OCI-LY7 (cell line): ENCODE measurements at regions not wholly inside any gene's neighbourhood (a gene's known extent, or its start where the extent isn't known, plus 50 kb on each side); places are given as distances from the start of the nearest gene placed in this dataset.

Source experiments
- BruUV-seq: library from RNA; stranded (reverse); fragments of 400-500 nt; replicated peaks from 2 replicates; lab custom pipeline; 2021; lab: Mats Ljungman, UMichigan
- CTCF ChIA-PET: fragments of 300-600 bp; sonication (Branson Sonifier 250); formaldehyde crosslinking; loops from one replicate; lab custom pipeline; 2022; ENCODE audit warnings: antibody characterized with exemption; ENCODE audit not compliant: unreplicated experiment; lab: Charles Lee
- POLR2A ChIA-PET: fragments of 300-600 bp; sonication (Branson Sonifier 250); formaldehyde crosslinking; loops from one replicate; lab custom pipeline; 2022; ENCODE audit warnings: antibody characterized with exemption; lab: Charles Lee
- DNase-seq: peaks from one replicate; pipeline ENCODE4 v3.0.0-alpha.2; 2015; ENCODE audit warnings: low spot score
- H2AFZ ChIP-seq: fragments of 200-600 bp; sonication (generic), shearing (Covaris generic); 2 replicates; pipeline ENCODE4 v1.6.1; 2014; ENCODE audit warnings: mild to moderate bottlenecking, antibody characterized with exemption, low read length, moderate library complexity
- H3K27ac ChIP-seq: fragments of 200-600 bp; sonication (generic); 2 replicates; pipeline ENCODE4 v1.5.1; 2014; ENCODE audit warnings: mixed run types, low read depth, mild to moderate bottlenecking, moderate library complexity, low read length, inconsistent platforms; ENCODE audit not compliant: poor library complexity, severe bottlenecking
- H3K36me3 ChIP-seq: fragments of 200-600 bp; sonication (generic); 2 replicates; pipeline ENCODE4 v1.6.1; 2014; ENCODE audit warnings: mild to moderate bottlenecking, antibody characterized with exemption, low read length, moderate library complexity, mixed read lengths; ENCODE audit not compliant: insufficient read depth
- H3K4me1 ChIP-seq: fragments of 200-600 bp; sonication (generic); 2 replicates; pipeline ENCODE4 v1.5.1; 2014; ENCODE audit warnings: mild to moderate bottlenecking, low read length; ENCODE audit not compliant: insufficient read depth, poor library complexity, severe bottlenecking
- H3K4me2 ChIP-seq: fragments of 200-600 bp; sonication (generic); 2 replicates; pipeline ENCODE4 v1.6.1; 2014; ENCODE audit warnings: mild to moderate bottlenecking, low read length
- H3K4me3 ChIP-seq: fragments of 200-600 bp; sonication (generic); 2 replicates; pipeline ENCODE4 v1.5.1; 2014; ENCODE audit warnings: mild to moderate bottlenecking, low read depth, low read length; ENCODE audit not compliant: poor library complexity, severe bottlenecking
- H3K79me2 ChIP-seq: fragments of 200-600 bp; sonication (generic); 2 replicates; pipeline ENCODE4 v1.6.1; 2016; ENCODE audit warnings: low read depth, mild to moderate bottlenecking, low read length, moderate library complexity, mixed read lengths; ENCODE audit not compliant: insufficient read depth
- H3K9me2 ChIP-seq: fragments of 200-600 bp; sonication (generic); 2 replicates; pipeline ENCODE4 v1.6.1; 2016; ENCODE audit warnings: mild to moderate bottlenecking, low read length, mixed read lengths; ENCODE audit not compliant: insufficient read depth
- H3K9me3 ChIP-seq: fragments of 200-600 bp; sonication (generic); 2 replicates; pipeline ENCODE4 v1.6.1; 2014; ENCODE audit warnings: mild to moderate bottlenecking, mixed run types, low read length, mixed read lengths
- H4K20me1 ChIP-seq: fragments of 200-600 bp; sonication (generic); 2 replicates; pipeline ENCODE4 v1.6.1; 2014; ENCODE audit warnings: mild to moderate bottlenecking, antibody characterized with exemption, low read length, moderate library complexity, mixed read lengths; ENCODE audit not compliant: insufficient read depth
- CTCF ChIP-seq: fragments of 200-600 bp; sonication (generic); conservative IDR thresholded peaks from 2 replicates; pipeline ENCODE4 v1.5.1; 2014; ENCODE audit warnings: mild to moderate bottlenecking, antibody characterized with exemption, low read length, moderate library complexity, mixed read lengths
- EZH2phosphoT487 ChIP-seq: fragments of 200-600 bp; sonication (generic); IDR thresholded peaks from 2 replicates; pipeline ENCODE4 v1.6.1; 2018; ENCODE audit warnings: low read depth, borderline replicate concordance, mild to moderate bottlenecking, mixed run types, antibody characterized with exemption, low read length, moderate library complexity, mixed read lengths
- intact Hi-C: fragments of 100-400 bp; cut with micrococcal nuclease; formaldehyde crosslinking; loops from one replicate; pipeline ENCODE4 v1.10.0; 2022; ENCODE audit not compliant: unreplicated experiment

GRCh38 chr9:80790764-80791163, 898.6 kb downstream of the TLE1 start:
- H3K4me2 ChIP-seq: no peak overlapping the region
- TF ChIP-seq EZH2phosphoT487: no peak
- H4K20me1 ChIP-seq: no peaks in the 10 kb centered on the region
- CTCF ChIA-PET: no interaction called here
- no peaks in the 10 kb centered on the region for H3K9me2 ChIP-seq
- DNase-seq: no peak
- H3K4me3 ChIP-seq: no peak overlapping the region
- no peaks in the 10 kb centered on the region for H3K4me1 ChIP-seq
- no peaks in the 10 kb centered on the region for H3K79me2 ChIP-seq
- no peaks in the 10 kb centered on the region for H3K9me3 ChIP-seq
- H3K36me3 ChIP-seq: no peaks in the 10 kb centered on the region
- POLR2A ChIA-PET: no interaction called here
- no peak overlapping the region for H3K27ac ChIP-seq
- BruUV-seq: no TSS peak
- intact Hi-C loops: no loop called here
- no peak overlapping the region for H2AFZ ChIP-seq

DNA sequence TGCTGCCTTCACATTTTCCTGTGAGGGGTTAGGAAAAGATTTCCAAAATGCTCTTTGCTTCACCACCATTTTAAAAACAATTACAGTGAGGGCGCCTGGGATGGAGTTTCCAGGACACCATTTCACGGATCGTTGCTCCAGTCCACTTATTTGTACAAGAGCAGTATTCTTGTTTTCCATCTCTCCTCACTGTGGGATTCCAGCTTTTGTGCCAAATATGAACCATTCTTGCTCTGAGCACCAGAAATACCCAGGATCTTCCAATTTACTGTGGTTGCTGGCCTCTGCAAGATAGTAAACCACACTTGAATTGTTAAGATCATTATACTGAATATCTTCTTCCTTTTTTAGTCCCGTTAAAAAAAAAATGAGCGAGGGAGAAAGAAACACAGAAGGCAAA, 899.5 kb downstream of the TLE1 start:
- Histone ChIP-seq H3K4me2 (no peak overlapping the region), H3K79me2 (no peaks in the 10 kb centered on the region), H3K4me1 (no peaks in the 10 kb centered on the region), H3K9me3 (no peaks in the 10 kb centered on the region), H3K4me3 (no peak overlapping the region), H2AFZ (no peak overlapping the region), H4K20me1 (no peaks in the 10 kb centered on the region), H3K36me3 (no peaks in the 10 kb centered on the region), H3K27ac (no peak overlapping the region), H3K9me2 (no peaks in the 10 kb centered on the region)
- CTCF ChIA-PET: no interaction called here
- POLR2A ChIA-PET: no interaction called here
- BruUV-seq: no TSS peak
- TF ChIP-seq CTCF: no peak
- no peak for TF ChIP-seq EZH2phosphoT487
- intact Hi-C loops: no loop called here
- DNase-seq: no peak

GRCh38 chr9:80787636-80788035, 901.7 kb downstream of the TLE1 start:
- Histone ChIP-seq H3K4me1 (no peaks in the 10 kb centered on the region), H3K4me2 (no peak overlapping the region), H3K36me3 (no peaks in the 10 kb centered on the region), H3K4me3 (no peak overlapping the region), H3K27ac (no peak overlapping the region), H3K9me3 (no peaks in the 10 kb centered on the region), H2AFZ (no peak overlapping the region), H3K9me2 (no peaks in the 10 kb centered on the region), H4K20me1 (no peaks in the 10 kb centered on the region), H3K79me2 (no peaks in the 10 kb centered on the region)
- CTCF ChIA-PET: no interaction called here
- POLR2A ChIA-PET: no interaction called here
- intact Hi-C loops: no loop called here
- DNase-seq: no peak
- TF ChIP-seq EZH2phosphoT487 (no peak), CTCF (no peak)
- no TSS peak for BruUV-seq
